ENCODE measurements at regions not wholly inside any gene's neighbourhood (a gene's known extent, or its start where the extent isn't known, plus 50 kb on each side); places are given as distances from the start of the nearest gene placed in this dataset.
"Not testable (repeated sequence)": the region's sequence is repeated elsewhere in the genome, so short reads cannot be mapped to it uniquely, and the experiment has no call there.

DNA sequence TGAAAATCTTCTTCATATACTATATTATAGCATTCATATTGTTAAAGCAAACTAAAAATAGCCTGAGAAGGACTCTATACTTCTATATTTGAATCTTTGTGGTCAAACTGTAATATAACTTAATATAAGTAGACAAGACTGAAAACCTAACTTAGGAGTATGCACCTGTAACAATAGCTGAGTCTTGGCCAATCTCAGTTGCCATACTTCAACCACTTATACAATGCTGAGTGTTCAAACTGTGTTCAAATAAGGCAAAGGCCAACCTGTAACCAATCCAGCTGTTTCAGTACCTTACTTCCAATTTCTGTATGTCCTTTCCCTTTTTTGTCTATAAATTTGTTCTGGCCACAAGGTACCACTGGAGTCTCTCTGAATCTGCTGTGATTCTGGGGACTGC is 1360.8 kb upstream of the CDH9 start:
- DNase-seq (ENCODE audit: low spot score) (no peak), ATAC-seq (no peak)
- intact Hi-C loops (cut with DNase I) = no loop called here

DNA sequence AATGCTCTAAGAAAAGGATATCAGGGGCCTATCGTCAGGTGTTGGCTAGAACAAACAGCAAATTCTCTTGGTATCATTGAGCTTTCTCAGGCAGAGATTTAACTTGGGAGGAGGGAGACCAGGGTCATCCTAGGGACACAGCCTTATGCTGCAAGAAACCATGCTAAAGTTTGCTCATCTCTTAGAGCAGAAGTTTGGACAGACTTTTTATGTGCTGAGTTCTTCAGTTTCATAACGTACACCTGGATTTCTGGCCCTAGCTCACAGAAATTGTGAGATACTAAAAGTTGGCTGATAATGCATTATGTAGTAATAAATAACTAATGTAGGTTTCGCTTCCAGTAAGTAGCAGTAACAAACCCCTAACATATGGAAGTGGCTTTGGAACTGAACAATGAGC is 1359.8 kb upstream of the CDH9 start:
- DNase-seq (ENCODE audit: low spot score) = no peak
- intact Hi-C loops (cut with DNase I) = no loop called here
- ATAC-seq = no peak

DNA sequence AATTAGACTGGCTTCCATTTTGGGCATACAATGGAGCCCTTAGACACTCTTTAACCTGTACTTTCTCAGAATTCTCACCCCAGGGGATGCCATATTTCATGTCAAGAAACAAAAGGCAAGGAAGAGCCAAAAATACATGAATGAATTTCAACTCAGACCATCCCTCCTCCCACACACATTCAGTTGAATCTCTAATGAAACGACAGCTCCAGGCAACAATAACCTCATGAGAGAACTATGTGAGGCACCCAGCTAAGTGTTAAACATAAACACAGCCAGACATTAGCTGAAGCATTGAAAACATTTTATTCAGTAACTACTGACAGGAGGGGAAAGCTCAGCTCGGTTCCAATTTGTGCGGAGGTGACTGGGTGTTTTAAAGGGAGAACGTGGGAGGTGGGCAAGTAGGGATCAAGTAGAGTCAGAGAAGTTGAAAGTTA is 1359.1 kb upstream of the CDH9 start:
- ATAC-seq = no peak

DNA sequence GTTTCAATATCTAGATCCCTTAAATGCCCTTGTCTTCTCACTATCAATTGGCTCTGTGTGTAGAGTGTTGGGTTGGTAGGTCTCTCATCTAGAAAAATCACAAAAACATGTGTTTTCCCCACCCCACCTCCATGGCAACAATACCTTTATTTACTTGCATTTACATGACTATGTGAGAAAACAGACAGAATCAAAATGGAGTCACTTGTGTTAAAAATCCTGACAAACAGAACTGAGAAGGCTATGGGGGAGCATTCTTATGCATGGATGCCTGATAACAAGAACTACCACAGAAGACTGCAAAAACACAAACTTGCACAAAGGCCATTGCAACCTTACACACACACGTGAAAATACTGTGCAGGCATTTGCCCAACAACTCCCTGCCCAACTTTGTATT is 1352.9 kb upstream of the CDH9 start:
- no peak for DNase-seq (ENCODE audit: low spot score)
- no peak for ATAC-seq
- intact Hi-C loops (cut with DNase I) = no loop called here

More for the DNA sequence above, 1359.1 kb upstream of the CDH9 start:
- DNase-seq (ENCODE audit: low spot score) = no peak
- intact Hi-C loops (cut with DNase I) = no loop called here

DNA sequence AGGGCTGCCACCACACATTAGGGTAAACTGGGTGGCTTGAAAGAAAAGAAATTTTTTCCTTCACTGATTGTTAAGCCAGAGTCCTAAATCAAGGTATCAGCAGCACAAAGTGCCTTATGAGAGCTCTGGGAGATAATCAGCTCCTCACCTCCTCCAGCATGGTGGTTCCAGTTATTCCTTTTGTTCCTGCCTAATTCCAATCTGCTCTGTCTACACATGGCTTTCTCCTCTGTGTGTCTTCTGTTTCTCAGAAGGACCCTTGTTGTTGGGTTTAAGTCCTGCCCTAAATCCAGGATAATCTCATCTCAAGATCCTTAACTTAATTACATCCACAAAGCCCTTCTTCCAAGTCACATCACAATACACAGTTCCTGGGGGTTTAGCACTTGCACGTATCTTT is 1352.0 kb upstream of the CDH9 start:
- intact Hi-C loops (cut with DNase I) = no loop called here
- ATAC-seq = no peak
- DNase-seq (ENCODE audit: low spot score) = no peak

DNA sequence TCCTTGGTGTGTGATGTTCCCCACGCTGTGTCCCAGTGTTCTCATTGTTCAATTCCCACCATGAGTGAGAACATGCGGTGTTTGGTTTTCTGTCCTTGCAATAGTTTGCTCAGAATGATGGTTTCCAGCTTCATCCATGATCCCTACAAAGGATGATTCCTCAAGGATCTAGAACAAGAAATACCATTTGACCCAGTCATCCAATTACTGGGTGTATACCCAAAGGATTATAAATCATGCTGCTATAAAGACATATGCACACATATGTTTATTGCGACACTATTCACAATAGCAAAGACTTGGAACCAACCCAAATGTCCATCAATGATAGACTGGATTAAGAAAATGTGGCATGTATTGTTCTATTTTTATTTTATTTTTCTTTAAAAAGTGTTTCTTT is 1351.3 kb upstream of the CDH9 start:
- intact Hi-C loops (cut with DNase I); ATAC-seq; DNase-seq (ENCODE audit: low spot score): not testable (repeated sequence)

DNA sequence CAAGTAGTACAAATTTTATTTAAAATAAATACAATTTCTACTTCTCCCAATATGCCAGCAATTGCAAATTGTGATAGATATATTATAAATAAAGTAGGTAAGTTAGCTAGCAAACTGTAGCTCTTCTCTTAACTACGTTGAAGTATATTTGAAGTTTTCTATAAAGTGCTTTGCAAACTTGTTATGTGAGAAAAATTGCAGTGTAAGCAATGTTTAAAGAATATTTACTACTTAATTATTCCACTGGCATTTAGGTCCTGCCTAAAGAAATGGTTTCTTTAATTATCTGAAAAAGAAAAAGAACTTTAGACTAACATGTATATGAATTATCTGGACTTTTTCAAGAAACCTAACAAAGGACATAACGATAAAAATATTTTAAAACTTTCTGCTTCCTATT is 1350.0 kb upstream of the CDH9 start:
- DNase-seq (ENCODE audit: low spot score) = no peak

DNA sequence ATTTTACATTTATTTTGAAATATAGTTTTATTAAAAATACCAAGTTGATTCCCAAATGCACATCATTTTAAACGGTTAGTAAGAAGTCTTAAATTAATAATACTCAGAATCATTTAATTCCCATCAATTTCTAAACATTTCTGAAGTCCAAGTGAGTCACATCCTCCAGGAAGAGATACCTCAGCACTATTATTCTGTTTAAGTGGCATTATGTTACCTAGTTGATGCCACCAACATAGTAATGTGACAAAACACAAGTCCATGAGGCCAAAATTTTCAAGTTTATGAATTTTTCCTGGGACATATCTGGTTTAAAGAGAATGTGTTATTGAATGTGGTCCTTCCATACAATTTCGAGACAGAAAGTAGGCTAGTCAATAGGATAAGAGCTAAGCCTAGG is 1348.3 kb upstream of the CDH9 start:
- intact Hi-C loops (cut with DNase I) = no loop called here
- ATAC-seq (no peak), DNase-seq (ENCODE audit: low spot score) (no peak)

More for the DNA sequence above, 1350.0 kb upstream of the CDH9 start:
- ATAC-seq = no peak
- intact Hi-C loops (cut with DNase I) = no loop called here

DNA sequence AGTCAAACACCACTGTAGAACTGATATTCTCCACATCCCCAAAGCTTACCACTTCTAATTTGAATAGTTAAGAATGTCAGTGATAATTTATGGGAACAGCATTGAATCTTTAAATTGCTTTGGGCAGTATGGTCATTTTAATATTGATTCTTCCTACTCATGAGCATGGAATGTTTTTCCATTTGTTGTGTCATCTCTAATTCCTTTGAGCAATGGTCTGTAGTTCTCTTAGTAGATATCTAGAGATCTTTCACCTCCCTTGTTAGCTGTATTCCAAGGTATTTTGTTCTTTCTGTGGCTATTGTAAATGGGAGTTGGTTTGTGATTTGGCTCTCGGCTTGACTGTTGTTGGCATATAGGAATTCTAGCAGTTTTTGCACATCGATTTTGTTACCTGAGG is 1341.8 kb upstream of the CDH9 start:
- DNase-seq (ENCODE audit: low spot score) (no peak), ATAC-seq (no peak)
- intact Hi-C loops (cut with DNase I) = no loop called here

DNA sequence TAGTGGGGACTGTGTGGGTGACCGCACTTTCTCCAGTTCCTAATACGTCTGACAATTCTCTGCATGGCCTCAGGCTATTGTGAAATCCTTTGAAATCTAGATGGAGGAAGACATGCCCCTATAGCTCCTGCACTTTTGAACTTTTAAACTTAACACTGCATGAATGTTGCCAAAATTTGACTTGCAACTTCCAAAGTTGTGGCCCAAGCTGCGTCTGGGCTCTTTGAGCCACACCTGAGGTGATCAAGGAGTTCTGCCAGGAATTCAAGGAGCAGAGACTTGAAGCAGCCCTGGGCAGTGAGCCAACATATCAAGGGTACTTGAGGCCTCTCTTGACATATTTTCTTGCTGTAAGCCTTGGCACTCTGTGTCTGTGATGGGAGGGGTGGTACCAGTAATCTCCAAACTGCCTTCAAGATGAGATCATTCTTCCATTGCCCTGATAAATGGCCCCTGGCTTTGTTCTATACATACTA is 1336.1 kb upstream of the CDH9 start:
- no peak for DNase-seq (ENCODE audit: low spot score)
- intact Hi-C loops (cut with DNase I) = no loop called here
- no peak for ATAC-seq

DNA sequence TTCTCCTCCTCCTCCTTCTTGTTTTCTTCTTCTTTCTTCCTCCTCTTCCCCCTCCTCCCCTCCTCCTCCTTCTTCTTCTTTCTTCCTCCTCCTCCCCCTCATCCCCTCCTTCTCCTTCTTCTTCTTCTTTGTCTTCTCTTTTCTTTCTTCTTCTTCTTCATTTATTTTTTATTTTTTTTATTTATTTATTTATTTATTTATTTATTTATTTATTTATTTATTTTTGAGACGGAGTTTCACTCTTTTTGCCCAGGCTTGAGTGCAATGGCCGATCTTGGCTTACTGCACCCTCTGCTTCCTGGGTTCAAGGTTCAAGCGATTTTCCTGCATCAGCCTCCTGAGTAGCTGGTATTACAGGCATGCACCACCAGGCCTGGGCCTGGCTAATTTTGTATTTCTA is 1332.5 kb upstream of the CDH9 start:
- intact Hi-C loops (cut with DNase I) = no loop called here
- ATAC-seq (no peak), DNase-seq (ENCODE audit: low spot score) (no peak)

DNA sequence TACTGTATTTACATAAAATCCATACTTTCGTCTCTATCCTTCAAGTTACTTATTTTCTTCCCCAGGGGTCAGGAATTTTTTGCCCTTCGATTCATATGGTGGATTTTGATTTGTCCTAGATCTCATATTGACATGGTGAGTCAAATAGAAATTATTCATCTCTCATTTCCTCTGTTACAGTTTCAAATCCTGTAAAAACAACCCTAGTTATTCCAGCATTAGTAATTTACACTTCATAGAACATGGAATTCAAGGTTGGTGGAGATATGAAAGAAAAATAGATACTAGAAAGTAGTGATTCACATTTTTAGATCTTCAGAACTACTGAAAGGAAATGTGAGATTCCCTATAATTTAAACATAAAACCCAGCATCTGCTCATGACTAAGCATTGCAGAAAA is 1331.0 kb upstream of the CDH9 start:
- DNase-seq (ENCODE audit: low spot score) (no peak), ATAC-seq (no peak)
- intact Hi-C loops (cut with DNase I) = no loop called here

DNA sequence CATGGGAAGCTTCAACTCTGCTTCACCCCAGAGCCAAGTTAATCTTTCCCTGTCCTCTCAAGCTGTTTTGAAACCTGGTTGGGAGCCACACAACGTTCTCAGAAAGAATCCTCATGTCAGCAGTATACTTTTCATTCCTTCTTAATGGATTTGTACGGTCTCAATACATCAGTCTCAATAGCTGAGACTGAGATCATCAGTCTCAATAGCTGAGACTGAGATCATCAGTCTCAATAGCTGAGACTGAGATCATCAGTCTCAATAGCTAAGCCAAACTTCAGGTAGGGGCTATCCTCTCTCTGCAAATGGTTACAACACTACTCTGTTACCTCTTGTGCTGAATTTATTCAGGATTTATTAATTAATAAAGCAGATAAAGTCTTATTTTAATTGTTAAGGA is 1317.4 kb upstream of the CDH9 start:
- intact Hi-C loops (cut with DNase I) = no loop called here
- DNase-seq (ENCODE audit: low spot score) (no peak), ATAC-seq (no peak)

DNA sequence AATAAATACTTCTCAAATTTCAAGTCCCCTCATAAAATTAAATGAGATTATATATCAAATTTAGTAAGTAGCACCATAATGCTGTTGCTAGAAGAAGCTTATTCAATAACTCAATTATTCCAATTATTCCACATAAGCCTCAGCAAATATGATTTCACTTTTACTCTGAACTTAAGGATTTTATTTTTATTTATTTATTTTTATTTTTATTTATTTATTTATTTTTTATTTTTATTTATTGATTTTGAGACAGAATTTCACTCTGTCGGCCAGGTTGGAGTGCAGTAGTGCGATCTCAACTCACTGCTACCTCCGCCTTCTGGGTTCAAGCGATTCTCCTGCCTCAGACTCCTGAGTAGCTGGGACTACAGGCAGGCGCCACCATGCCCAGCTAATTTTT is 1308.3 kb upstream of the CDH9 start:
- intact Hi-C loops (cut with DNase I) = no loop called here
- ATAC-seq (no peak), DNase-seq (ENCODE audit: low spot score) (no peak)

DNA sequence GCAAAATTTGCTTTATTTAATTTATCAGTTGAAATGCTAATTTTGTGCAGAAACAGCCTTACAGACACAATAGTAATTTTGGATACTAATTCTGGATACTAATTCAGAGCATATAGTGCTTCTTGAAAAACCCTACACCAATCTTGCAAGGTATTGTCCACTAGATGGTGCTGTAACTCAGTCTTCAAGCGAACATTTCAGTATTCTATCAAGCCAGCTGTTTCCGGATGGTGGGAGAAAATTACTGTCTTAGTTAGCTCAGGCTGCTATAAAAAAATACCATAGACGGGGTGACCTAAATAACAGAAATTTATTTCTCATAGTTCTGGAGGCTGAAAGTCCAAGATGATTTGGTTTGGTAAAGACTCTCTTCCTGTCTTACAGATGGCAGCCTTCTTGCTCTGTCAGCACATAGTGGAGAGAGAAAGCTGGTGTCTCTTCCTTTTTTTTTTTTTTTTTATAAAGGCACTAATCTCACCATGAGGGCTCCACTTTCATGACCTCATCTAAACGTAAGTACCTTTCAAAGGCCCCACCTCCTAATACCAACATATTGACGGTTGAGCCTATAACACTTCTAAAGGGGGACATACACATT is 1306.5 kb upstream of the CDH9 start:
- intact Hi-C loops (cut with DNase I) = no loop called here
- DNase-seq (ENCODE audit: low spot score) (no peak), ATAC-seq (no peak)

DNA sequence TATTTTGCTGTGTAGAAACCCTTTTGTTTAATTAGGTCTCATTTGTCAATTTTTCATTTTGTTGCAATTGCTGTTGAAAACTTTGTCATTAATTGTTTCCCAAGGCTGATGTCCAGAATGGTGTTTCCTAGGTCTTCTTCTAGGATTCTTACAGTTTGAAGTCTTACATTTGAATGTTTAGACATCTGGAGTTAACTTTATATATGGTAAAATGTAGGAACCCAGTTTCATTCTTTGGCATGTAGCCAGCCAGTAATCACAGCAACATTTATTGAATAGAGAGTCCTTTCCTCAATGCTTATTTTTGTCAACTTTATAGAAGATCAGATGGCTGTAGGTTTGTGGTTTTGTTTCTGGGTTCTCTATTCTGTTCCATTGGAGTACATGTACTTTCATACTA is 1290.8 kb upstream of the CDH9 start:
- intact Hi-C loops (cut with DNase I) = no loop called here
- DNase-seq (ENCODE audit: low spot score) (no peak), ATAC-seq (no peak)

DNA sequence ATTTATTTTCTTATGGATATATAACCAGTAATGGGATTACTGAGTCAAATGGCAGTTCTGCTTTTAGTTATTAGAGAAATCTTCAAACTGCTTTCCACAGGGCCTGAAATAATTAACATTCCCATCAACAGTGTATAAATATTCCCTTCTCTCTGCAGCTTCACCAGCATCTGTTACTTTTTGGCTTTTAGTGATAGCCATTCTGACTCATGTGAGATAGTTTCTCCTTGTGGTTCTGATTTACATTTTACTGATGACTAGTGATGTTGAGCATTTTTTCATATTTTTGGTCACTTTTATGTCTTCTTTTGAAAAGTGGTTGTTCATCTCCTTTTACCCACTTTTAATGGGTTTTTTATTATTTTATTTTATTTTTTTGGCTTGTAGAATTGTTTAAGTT is 1290.3 kb upstream of the CDH9 start:
- intact Hi-C loops (cut with DNase I) = no loop called here
- DNase-seq (ENCODE audit: low spot score) = no peak
- ATAC-seq = no peak

DNA sequence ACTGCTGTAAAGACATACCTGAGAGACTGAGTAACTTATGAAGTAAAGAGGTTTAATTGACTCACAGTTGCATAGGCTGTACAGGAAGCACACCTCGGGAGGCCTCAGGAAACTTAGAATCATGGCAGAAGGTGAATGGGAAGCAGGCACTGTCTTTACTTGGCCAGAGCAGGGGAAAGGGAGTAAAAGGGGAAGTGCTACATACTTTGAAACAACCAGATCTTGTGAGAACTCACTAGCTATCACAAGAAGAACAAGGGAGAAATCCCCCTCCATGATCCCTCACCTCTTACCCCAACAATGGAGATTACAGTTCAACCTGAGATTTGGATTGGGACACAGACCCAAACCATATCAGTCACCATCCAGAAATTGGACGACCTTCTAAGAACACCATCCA is 1285.8 kb upstream of the CDH9 start:
- ATAC-seq = no peak
- intact Hi-C loops (cut with DNase I) = no loop called here
- no peak for DNase-seq (ENCODE audit: low spot score)

DNA sequence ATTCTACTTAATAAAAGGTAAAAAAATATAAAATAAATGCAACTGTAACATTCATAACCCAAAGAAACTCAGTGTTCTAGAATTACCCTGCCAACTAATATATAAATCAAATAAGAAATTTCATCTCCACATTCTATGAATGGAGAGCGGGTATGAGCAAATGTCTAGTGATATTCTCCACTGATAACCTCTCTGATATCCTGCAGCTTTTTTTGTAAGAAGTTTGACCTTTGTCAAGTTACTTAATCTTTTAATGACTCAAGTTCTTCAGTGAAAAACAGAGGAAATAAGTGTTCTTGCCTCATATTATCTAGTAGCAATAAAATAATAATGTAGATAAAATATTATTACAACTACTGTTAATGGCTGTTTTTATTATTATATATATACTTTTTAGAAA is 1275.6 kb upstream of the CDH9 start:
- intact Hi-C loops (cut with DNase I) = no loop called here
- no peak for ATAC-seq
- no peak for DNase-seq (ENCODE audit: low spot score)

DNA sequence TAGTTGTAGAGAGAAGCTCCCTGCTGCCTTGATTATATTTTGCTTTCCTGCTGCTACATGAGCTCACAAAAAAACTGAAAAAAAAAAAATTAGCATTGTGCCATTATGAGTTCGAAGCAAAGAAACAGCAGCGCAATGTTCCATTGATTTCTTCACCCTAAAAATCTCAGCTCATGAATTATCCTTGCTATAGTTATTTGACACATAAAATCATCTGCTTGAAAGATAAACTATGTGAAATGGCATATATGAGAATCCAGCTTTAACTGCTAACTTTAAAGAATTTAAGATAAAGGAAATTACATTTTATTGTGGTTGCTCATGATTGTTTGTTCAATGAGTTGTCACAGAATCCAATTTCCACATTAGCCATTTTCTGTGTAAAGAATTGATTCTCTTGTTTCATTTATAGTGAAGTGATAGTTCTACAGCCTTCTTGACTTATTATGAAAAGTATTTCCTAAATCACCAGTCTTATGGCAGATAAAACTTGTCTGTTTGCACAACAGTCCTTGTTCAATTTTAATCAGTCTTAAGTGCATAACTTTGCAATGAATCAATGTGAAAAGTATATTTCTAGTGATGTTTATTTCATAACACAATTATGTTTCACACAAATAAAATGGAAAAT is 1275.0 kb upstream of the CDH9 start:
- ATAC-seq (no peak), DNase-seq (ENCODE audit: low spot score) (no peak)
- intact Hi-C loops (cut with DNase I) = no loop called here

DNA sequence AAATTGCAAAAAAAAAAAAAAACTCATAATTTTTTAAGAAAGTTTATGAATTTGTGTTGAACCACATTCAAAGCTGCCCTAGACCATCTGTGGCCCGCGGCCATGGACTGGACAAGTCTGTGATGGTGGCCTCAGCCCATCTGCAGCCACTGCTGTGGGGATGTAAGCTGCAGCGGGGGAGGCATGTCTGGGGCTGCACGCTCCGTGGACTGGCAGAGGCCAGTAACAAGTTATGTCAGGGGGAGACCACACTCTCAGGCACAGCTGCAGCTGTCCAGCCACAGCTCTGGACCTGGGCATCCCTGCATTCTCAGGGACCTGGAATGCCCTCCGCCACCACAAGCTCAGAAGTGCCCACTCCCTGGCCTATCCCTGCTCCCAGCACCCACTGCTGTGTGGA is 1272.3 kb upstream of the CDH9 start:
- ATAC-seq = no peak
- intact Hi-C loops (cut with DNase I) = no loop called here
- DNase-seq (ENCODE audit: low spot score) = no peak
